RCC 7860 (cell line): ENCODE measurements at regions not wholly inside any gene's neighbourhood (a gene's known extent, or its start where the extent isn't known, plus 50 kb on each side); places are given as distances from the start of the nearest gene placed in this dataset.

ENCODE experiments used
- DNase-seq: peaks from one replicate; pipeline ENCODE4 v3.0.0-alpha.2; 2015; ENCODE audit warnings: low spot score
- FAIRE-seq: peaks from 2 replicates; lab custom pipeline; 2012; peaks lifted over from hg19 to GRCh38; lab: Jason Lieb, UNC

DNA sequence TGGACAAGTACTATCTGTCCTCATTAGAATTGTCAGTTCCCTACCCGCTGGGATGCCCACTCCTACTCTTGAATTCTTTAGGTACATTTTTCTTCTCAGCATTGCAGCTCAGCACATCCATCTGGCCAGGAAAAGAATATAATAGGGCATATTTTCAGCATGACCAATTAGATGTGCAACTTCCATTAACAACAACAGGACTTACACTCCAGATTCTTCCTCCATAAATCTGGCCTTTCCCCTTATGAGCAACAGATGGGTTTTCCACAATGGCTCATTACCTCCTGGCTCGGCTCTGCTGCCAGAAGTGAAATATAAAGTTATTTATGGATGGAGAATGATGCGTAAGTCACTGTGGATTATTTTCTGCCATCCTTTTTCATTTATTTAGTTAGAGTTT, 443.8 kb upstream of the TGFBR2 start:
- FAIRE-seq: no peak
- DNase-seq: no peak

DNA sequence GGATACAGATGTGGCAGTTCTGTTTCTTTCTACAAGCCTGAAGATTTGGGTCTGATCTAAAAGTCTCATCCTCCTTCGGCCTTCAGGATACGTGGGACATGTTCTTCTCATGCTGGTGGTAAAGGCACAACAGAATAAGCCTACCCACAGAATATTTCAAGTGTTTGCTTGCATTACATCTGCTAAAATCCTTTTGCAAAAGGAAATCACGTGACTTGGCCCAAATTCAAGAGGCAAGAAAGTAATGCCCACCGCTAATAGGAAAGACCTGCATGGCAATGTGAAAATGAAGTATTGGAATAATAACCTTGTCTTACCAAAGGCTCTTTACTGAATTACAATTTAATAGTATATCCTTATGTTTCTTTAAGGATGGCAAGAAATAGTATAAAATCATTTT, 439.9 kb upstream of the TGFBR2 start:
- DNase-seq (no peak), FAIRE-seq (no peak)

DNA sequence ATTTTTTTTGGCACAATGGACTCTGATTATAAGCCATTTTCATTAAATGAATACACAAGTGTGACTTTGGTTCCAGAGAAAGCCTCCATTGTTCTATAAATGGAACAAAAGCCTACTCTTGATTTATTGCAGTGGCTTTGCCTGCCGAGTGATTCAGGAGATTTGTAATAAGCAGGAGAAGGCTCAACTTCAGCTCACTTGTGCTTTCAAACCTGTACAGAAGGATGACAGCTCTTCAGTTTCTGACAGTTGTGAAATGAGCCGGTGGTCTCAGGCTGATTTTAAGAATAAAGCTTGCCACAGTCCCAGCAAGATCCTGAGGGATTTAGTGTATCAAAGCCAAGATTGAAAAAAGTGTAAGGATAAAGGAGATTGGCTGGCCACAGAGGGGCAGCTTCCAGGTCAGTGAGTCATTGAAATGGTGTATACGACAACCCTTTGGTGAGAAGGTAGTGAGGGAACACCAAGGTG, 438.8 kb upstream of the TGFBR2 start:
- FAIRE-seq (no peak), DNase-seq (no peak)

DNA sequence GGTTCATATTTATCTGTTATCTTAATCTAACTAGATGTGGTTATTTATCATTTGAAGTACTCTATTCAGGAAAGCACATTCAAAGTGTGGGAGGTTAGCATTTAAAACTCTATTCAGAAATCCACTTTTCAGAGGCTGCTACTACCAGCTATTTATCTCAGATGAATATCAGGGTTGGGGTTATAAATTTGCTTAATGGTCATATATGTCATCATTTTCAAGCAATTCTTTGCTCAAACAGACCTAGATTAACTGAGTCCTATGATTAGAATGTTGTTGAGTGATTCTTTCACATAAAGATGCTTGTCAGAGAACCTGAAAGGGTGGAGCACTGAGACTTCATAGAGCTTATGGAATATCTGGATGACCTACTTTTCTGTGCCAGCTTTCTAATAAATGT, 436.9 kb upstream of the TGFBR2 start:
- FAIRE-seq: no peak
- DNase-seq: no peak

DNA sequence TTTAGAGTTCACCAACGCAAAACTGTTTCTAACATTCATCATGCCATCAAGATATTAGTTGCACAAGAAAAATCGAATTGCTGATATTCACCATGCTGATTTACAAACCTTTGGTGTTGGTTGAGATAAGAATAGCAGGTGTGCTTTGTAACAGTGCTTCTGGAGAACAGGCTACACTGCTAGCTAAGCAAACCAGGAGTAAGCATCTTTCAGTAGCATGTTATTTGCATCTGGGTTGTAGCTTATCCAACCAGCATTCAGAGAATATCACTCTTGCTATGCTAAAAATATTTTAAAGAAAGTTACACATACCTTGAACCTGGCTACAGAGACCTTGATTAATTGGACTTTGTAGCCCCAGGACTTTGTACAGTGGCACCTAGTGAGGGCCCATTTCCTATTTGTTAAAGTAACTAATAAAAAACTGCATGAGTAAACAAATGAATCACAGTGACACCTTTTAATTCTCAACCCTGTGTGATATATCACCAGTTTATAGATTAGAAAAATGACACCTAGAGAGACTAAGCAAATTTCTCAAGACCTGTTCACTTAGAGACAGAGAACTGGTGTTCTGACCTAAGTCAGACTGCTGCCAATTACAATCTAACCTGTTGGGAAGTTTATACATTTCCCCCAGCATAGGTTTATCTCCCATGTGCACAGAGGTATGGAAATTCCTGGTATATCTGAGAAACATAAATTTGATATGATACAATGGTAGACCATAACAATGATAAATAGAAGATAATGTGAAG, 435.5 kb upstream of the TGFBR2 start:
- DNase-seq (no peak), FAIRE-seq (no peak)

DNA sequence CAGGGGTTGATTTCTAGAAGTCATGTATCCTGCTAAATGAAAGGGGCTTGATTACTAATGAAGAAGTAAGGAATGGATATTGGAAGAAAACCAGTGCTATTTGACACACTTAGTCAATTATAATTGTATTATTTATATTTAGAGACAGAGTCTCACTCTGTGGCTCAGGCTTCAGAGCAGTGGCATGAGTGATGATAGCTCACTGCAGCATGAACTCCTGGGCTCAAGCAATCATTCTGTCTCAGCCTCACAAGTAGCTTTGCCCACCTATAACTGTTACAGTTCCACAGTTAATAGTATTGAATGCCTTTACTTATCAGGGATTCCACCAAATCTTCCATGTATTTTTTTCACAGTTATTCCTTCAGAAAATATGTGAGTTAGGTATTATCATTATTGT, 432.0 kb upstream of the TGFBR2 start:
- no peak for DNase-seq
- FAIRE-seq: no peak

DNA sequence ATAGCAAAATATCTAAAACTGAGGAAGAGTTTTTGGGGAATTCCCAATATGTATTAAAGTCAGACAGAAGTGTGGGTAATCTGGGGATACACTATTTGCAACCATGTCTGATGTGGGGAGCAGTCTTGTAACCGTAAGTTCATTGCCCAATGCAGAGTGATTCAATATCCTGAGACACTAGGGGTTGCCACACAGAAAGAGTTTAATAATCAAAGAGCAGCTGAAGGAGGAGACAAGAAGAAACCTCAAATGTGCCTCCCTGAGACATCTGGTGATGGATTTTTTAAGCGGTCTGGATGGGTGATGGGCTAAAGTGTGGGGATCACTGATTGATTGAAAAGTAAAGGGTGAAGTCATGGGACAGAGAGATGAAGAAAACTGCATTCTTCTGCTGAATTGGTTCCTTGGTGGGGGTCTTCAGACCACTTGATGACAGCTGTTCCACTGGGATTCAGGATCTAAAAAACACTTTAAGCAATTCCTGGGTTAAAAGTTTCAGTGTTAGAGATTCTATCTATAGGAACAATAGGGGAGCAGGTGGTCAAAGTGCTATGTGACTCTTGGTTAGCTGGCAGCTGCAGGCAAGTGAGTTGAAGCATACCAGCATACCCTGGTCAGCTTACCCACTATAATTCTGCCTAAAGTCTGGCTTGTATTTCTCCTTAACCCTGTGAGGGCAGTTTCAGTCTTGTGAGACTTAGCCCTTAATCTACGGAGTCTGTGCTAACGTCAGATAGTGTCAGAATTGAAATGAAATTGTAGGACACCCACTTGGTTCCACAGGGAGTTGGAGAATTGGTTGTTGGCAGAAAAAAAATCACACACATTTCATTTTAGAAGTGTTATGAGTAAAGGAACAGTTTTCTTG, 425.9 kb upstream of the TGFBR2 start:
- no peak for FAIRE-seq

DNA sequence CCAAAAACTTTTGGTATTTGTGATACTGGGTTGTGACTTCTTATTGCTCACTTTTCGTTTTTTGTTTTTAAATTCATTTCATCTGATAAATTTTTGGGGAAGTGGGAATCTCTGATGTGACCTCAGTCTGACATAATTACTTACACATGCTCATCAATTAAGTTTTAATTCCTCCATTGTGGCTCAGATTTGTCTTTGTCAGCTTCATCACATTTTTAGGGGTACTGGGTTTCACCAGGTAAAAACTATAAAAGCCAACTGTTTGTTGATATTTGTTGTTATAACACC, 425.3 kb upstream of the TGFBR2 start:
- DNase-seq (no peak), FAIRE-seq (no peak)

More for the DNA sequence above, 425.9 kb upstream of the TGFBR2 start:
- no peak for DNase-seq

DNA sequence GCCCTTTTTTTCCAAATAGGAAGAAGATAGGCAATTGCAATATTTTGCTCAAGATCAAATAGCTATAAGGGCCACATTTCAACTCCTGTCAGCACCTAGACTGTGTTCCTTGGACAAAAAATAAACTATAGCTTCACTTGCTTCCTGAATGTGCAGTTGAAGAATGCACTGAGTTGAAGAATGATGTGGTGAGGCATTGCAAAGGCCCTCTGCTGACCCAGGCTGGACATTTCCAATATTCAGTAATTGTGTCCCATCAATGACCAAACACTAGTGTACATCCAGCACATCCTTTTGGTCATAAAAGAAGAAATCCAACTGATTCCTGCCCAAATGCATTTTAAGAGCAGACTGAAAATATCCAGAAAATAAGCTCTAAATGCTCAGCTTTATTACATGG, 424.8 kb upstream of the TGFBR2 start:
- no peak for DNase-seq
- FAIRE-seq: no peak

DNA sequence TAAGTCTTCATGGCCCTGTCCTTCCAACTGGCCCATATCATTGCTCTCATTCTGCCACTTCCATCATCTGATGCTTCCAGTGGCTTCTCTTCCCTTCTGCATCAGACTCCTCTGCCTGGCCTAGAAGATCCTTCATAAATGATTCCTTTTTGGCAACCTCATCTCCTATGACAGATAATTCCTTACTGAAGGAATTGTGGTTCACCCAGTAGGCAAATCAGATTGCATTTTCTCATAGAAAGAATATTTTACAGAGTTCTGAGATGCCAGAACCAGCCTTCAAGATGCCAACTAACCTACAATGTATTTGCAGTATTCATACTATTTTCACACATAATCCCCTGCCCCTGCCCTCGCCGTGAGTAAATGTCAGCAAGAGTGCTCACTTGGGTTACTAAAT, 423.0 kb upstream of the TGFBR2 start:
- no peak for DNase-seq
- no peak for FAIRE-seq

DNA sequence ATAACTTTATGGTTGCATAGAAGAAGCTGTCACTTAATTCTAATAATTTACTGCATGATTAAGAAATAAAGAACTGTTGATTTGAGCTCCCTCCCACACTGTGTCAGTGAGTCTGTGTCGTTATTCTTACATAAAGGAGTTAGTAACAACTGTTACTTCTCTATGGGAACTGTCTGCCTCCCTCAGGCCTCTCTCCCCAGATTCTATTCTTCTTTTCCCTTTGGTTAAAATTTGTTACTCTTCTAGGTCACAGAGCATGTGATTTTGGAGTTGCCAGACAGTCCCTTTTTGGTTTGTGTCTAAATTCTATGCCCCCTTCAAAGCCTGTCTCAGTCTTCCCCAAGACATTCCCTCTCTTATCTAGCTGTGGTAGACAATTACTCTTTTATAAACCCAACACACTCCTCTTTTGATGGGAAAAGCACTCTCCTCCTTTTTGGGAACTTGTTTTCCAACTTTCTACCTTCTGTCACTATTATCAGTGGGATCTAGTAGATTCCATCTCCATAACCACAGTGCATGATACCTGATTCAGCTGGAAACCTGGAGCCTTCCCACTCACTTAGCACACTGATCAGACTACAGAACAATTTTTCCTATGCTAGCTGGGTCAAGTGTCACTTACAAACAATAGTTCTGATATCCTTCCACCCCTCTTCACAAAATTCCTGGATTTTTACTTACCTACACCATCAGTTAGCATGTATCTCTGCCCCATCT, 422.1 kb upstream of the TGFBR2 start:
- DNase-seq (no peak), FAIRE-seq (no peak)

DNA sequence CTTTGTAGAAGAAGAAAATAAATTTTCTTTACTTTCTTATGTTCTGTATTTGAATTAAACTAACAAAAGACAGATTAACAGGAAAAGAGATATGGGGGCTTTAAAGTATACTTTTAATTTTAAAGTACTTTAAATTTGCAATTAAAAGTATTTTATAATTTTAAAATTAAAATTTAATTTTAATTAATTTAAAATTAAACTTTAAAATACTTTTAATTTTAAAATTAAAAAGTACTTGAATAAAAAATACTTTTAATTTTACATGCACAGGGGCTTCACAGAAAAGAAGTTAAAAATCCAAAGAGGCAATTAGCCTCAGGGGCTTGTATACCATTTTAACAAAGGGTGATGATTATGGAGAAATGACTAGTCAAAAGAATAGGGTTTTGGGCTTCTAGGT, 420.5 kb upstream of the TGFBR2 start:
- DNase-seq (no peak), FAIRE-seq (peak; percentile 77)

DNA sequence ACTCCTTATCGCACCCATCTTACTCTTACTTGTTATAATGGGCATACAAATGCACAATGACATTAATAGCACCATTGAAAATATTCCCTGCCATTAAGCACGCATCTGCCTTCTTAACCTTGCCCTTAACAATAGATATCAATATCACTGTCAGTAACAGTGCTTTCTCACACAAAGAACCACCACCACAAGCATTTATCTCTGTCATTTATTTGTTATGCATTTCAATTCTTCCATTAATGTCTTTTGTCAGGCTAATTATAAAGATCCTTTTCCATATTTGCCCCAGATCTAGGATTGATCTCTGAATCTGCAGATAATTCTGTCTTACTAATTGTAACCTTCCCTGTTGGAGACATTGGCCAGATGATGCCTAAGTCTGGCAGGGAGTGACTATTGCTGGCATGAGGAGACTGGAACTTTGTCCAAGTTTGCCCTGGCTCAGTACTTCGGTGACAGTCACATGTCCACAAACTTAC, 419.6 kb upstream of the TGFBR2 start:
- no peak for FAIRE-seq
- no peak for DNase-seq

DNA sequence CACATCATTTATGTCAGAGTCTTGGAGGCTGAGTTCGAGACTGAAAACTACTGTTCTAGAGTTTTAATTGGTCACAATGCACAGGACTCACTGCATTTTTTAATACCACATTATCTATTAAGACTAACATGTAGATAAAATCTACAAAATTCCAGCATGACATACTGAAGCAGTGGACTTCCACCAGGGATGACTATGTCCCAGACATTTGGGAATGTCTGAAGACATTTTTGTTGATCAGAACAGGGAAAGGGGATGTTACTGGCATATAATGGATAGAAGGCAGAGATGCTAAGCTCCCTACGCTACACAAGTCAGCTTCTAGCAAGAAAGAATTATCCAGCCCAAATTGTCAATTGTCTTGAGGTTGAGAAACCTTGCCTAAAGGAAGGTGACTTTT, 419.0 kb upstream of the TGFBR2 start:
- no peak for FAIRE-seq
- no peak for DNase-seq

DNA sequence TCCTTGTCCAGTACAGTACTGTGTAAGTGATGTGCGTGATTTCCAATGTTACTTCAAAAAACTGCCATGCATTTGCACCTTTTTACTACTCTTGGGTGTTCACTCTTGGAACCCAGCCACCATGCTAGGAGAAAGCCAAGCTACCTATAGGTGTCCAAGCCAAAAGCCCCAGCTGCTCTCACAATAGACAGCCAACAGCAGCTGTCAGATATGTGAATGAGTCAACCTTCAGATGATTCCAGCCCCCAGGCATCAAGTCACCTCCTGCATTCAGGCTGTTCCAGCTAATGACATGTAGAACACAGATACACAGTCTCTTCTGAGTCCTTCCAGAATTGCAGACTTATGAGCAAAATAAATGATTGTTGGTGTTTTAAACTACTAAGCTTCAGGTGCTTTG, 417.7 kb upstream of the TGFBR2 start:
- DNase-seq (no peak), FAIRE-seq (no peak)

DNA sequence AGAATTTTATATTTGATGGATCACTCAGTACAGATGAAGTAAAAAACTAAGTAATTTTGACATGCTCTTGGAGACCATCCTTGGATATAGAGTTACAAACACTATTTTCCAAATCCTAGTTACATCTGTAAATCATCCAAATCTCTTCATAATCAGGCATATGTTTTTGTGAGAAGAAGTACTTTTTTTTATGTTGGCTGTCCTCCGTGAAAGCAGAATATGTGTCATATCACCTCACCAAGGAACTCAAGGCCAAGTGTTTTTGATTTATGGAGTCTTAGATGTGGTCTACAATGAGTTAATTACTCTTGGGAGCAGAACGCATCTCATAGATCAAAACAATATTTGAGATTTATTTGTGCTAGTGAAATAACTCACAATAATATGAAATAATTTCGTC, 416.5 kb upstream of the TGFBR2 start:
- no peak for FAIRE-seq
- DNase-seq: no peak

DNA sequence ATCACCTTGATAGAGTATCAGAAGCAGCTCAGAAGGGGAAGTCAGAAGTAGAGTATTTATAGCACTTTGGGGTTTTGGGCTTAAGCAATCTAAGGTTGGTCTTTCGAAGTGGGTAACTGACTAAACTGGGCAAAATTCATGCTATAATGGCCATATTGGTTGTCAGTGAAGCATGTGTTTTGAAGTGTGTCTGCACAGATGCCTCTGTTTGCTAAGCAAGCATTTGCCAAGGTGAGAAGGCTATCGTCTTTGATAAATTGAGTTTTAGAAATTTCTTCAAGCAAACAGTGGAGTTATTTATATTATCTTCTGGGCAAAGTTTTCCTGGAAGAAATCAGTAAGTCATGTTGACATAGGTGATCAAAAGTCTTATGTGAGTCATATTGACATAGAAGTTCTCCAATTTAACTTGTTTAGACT, 412.8 kb upstream of the TGFBR2 start:
- no peak for FAIRE-seq
- DNase-seq: no peak

DNA sequence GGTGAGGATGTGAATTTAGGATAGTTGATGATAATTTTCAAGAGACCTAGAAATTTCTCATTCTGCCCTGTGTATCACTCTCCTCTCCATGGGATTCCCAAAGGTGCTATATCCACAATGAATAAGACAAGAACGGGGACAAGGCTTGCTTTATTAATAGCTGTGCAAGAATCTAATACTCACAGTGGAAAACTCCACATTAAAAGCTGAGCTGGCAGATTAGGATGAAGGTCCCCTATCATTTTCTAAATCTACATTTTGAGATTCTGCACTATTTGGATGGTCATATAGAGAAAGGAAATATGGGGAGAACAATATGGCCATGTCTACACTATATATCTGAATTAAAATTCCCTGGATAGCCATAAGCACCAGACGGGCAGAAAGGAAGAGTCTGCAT, 411.0 kb upstream of the TGFBR2 start:
- DNase-seq (no peak), FAIRE-seq (no peak)

DNA sequence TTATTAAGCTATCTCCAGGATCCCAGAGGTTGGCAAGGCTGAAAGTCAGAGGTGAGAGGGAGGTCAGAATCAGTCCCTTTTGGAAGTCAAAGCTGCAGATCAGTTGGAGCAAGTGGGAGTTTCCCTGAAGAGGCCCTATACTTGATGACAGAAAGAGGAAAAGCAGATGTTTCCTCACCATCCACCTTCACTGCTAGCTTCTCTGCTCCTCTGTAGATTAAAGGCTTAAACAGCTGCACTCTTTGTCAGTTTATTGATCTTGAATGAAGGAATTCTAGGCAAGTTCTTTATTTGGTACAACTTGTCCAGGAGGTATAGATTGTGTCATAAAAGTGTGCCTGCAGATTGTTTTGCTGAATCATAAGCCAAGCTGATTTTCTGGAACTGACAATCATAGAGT, 408.2 kb upstream of the TGFBR2 start:
- no peak for DNase-seq
- no peak for FAIRE-seq

DNA sequence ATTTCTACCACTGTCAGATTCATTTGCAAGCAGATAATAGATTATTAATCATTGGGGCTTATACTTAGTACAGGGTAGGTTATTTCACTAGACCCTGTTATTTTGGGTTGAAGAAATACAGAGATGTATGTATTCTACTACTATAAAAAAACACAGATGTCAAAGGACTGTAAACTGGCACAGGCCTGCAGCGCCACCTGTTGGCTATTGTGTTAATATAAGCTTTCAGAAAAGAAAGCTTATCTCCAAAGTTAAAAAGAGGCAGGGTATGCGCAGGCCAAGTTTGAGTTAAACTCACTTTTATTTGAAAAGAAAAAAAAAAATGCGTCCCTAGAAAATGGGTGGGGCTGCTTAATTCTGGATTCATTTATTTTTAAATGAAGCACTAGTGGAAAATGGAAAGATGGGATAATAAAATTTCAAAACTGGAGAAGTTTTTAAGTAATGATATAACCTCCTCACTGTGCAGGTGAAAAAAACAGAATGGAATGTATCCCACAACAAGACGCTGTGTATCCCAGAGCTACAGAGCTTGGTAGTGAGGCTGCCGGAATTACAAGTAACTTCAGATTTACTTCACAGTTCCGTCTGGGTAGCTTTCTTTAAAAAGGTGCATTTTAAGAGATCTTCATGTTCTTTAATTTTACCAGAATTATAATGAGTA, 407.2 kb upstream of the TGFBR2 start:
- FAIRE-seq (peak; percentile 55), DNase-seq (no peak)

DNA sequence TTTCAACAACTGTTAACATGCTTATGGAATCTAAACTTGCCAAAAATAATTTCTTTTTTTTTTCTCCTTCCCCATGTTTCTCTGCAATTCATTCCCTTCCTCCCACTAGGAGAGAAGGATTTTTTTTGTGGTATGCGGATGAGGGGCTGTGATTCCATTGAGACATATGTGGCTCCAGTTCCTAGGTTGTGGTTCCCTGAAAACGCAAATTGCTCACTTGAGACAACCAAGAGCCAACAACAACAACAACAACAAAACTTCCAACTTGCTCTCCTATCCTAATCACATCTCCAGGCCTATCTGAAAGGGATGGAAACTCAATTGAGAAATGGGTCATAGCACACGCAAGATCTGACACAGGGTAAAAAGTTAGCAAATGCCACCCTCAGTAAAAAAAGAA, 406.5 kb upstream of the TGFBR2 start:
- no peak for DNase-seq

More for the DNA sequence above, 406.5 kb upstream of the TGFBR2 start:
- FAIRE-seq: no peak
